Trophoblast cell (in vitro differentiated cells and primary cell): ENCODE measurements at regions not wholly inside any gene's neighbourhood (a gene's known extent, or its start where the extent isn't known, plus 50 kb on each side); places are given as distances from the start of the nearest gene placed in this dataset.
A peak's percentile ranks its signal among the peaks of the same experiment; 100 is the strongest.

Experiments used
- DNase-seq, 2 donors: peaks; one replicate each; pipeline ENCODE4 v3.0.0-alpha.2; 2016
- H2AFZ ChIP-seq: 2 replicates; pipeline ENCODE4 v1.6.1; 2013; ENCODE audit warnings: low read length, moderate library complexity, mild to moderate bottlenecking; ENCODE audit not compliant: insufficient read depth, poor library complexity
- H2AK5ac ChIP-seq: 2 replicates; pipeline ENCODE4 v1.6.1; 2013; ENCODE audit warnings: mild to moderate bottlenecking, low read length
- H2BK120ac ChIP-seq: 2 replicates; pipeline ENCODE4 v1.6.1; 2013; ENCODE audit warnings: low read length, mild to moderate bottlenecking, moderate library complexity; ENCODE audit not compliant: insufficient read depth, poor library complexity
- H2BK12ac ChIP-seq: 2 replicates; pipeline ENCODE4 v1.6.1; 2013; ENCODE audit warnings: mild to moderate bottlenecking, low read length, moderate library complexity
- H2BK5ac ChIP-seq: 2 replicates; pipeline ENCODE4 v1.6.1; 2013; ENCODE audit warnings: low read length, low read depth, moderate library complexity, mild to moderate bottlenecking; ENCODE audit not compliant: poor library complexity
- H3K14ac ChIP-seq: 2 replicates; pipeline ENCODE4 v1.6.1; 2013; ENCODE audit warnings: mild to moderate bottlenecking, low read length
- H3K18ac ChIP-seq: 2 replicates; pipeline ENCODE4 v1.6.1; 2013; ENCODE audit warnings: mild to moderate bottlenecking, low read length
- H3K23ac ChIP-seq: 2 replicates; pipeline ENCODE4 v1.6.1; 2013; ENCODE audit warnings: low read length
- H3K27ac ChIP-seq: 2 replicates; pipeline ENCODE4 v1.5.1; 2013; ENCODE audit warnings: low read depth, mild to moderate bottlenecking, inconsistent platforms, low read length, moderate library complexity
- H3K27me3 ChIP-seq: 2 replicates; pipeline ENCODE4 v1.6.1; 2013; ENCODE audit warnings: inconsistent platforms, mild to moderate bottlenecking, low read length, moderate library complexity; ENCODE audit not compliant: insufficient read depth
- H3K36me3 ChIP-seq, 2 experiments: 1 replicate in 1 of 2; 2 replicates in 1 of 2; pipeline ENCODE4 v1.6.1; 2013; ENCODE audit warnings: low read length in 2 of 2, mild to moderate bottlenecking in 2 of 2, moderate library complexity in 1 of 2; ENCODE audit not compliant: insufficient read depth in 2 of 2, control insufficient read depth in 1 of 2
- H3K4ac ChIP-seq: 2 replicates; pipeline ENCODE4 v1.6.1; 2013; ENCODE audit warnings: low read depth, mild to moderate bottlenecking, low read length, moderate library complexity
- H3K4me1 ChIP-seq, 2 experiments: 1 replicate in 1 of 2; 2 replicates in 1 of 2; pipeline ENCODE4 v1.6.1; 2013; ENCODE audit warnings: low read length in 2 of 2, mild to moderate bottlenecking in 2 of 2, moderate library complexity in 1 of 2; ENCODE audit not compliant: insufficient read depth in 2 of 2, control insufficient read depth in 1 of 2
- H3K4me2 ChIP-seq: 2 replicates; pipeline ENCODE4 v1.6.1; 2013; ENCODE audit warnings: inconsistent platforms, mild to moderate bottlenecking, low read length, moderate library complexity
- H3K4me3 ChIP-seq: 2 replicates; pipeline ENCODE4 v1.5.1; 2013; ENCODE audit warnings: mild to moderate bottlenecking, low read depth, low read length, inconsistent platforms
- H3K79me1 ChIP-seq: one replicate; pipeline ENCODE4 v1.6.1; 2013; ENCODE audit warnings: low read length
- H3K79me2 ChIP-seq: 2 replicates; pipeline ENCODE4 v1.6.1; 2013; ENCODE audit warnings: low read length, mild to moderate bottlenecking; ENCODE audit not compliant: control insufficient read depth, insufficient read depth, poor library complexity
- H3K9ac ChIP-seq: 2 replicates; pipeline ENCODE4 v1.6.1; 2013; ENCODE audit warnings: mild to moderate bottlenecking, low read length
- H3K9me3 ChIP-seq: 2 replicates; pipeline ENCODE4 v1.6.1; 2013; ENCODE audit warnings: low read depth, mild to moderate bottlenecking, control low read depth, inconsistent platforms, low read length; ENCODE audit not compliant: insufficient read depth
- H4K12ac ChIP-seq: 2 replicates; pipeline ENCODE4 v1.6.1; 2013; ENCODE audit warnings: low read depth, mild to moderate bottlenecking, low read length, moderate library complexity
- H4K8ac ChIP-seq: 2 replicates; pipeline ENCODE4 v1.6.1; 2013; ENCODE audit warnings: low read depth, mild to moderate bottlenecking, low read length, moderate library complexity
- H4K91ac ChIP-seq: one replicate; pipeline ENCODE4 v1.6.1; 2013; ENCODE audit warnings: low read depth, mild to moderate bottlenecking, low read length, moderate library complexity
- WGBS: extraction: QIAGEN DNeasy Blood & Tissue Kit; methylation state at CpG from one replicate; pipeline ENCODE4 v1.1.7; 2013; ENCODE audit warnings: missing lambda C conversion rate; ENCODE audit not compliant: insufficient read length, insufficient coverage; ENCODE audit errors: extremely low coverage; 5-methylcytosine and 5-hydroxymethylcytosine counted together

DNA sequence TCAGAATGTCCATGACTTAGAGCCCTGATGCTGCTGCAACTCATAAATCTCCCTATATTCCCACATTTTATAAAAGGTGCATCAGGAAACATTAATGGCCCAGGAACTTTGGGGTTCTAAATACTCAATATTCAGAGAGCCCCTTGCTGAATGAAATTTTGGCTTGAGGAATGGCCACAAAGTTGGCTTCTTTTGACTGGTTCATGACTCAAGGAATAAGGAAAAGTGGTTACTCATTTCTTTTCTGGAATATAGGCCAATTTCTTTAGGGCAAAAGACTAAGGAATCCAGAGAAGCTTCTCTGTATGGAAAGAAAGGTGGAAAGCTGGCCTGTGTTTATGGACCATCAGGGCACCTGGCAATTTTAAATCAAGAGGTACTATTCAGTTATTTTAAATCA is 308.9 kb upstream of the NT5C1B start:
- H3K27me3 ChIP-seq, result no peaks in the 10 kb centered on the region
- no peak overlapping the region for H3K14ac ChIP-seq

GRCh38 chr2:18896125-18896764 is 306.9 kb upstream of the NT5C1B start:
- Histone ChIP-seq H4K91ac (no peak overlapping the region), H3K4ac (no peak overlapping the region), H3K79me1 (no peaks in the 10 kb centered on the region), H3K27me3 (no peaks in the 10 kb centered on the region), H2AFZ (no peak overlapping the region), H3K18ac (no peak overlapping the region), H2AK5ac (no peak overlapping the region), H3K79me2 (no peaks in the 10 kb centered on the region), H3K23ac (no peak overlapping the region), H2BK12ac (no peak overlapping the region), H3K4me2 (no peak overlapping the region), H3K27ac (no peak overlapping the region), H3K4me3 (no peak overlapping the region), H4K12ac (no peak overlapping the region), H4K8ac (no peak overlapping the region), H3K4me1 (no peaks in the 10 kb centered on the region), H3K9ac (no peak overlapping the region), H3K9me3 (no peaks in the 10 kb centered on the region), H2BK5ac (no peak overlapping the region), H2BK120ac (no peak overlapping the region), H3K14ac (no peak overlapping the region), H3K36me3 (no peaks in the 10 kb centered on the region)
- WGBS, result no CpG with 5 or more reads among the region's 2 CpGs
- DNase-seq, result peak in 1 of 2 donors; percentile 25

More for the DNA sequence above, 308.9 kb upstream of the NT5C1B start:
- no peak overlapping the region for H2AFZ ChIP-seq
- H3K27ac ChIP-seq, result no peak overlapping the region
- no peak overlapping the region for H2BK12ac ChIP-seq
- H4K8ac ChIP-seq, result no peak overlapping the region
- no peaks in the 10 kb centered on the region for H3K36me3 ChIP-seq
- H3K79me2 ChIP-seq, result no peaks in the 10 kb centered on the region
- H2BK120ac ChIP-seq, result no peak overlapping the region
- H3K9ac ChIP-seq, result no peak overlapping the region
- no peak overlapping the region for H4K12ac ChIP-seq
- DNase-seq, result no peak
- H3K4me2 ChIP-seq, result no peak overlapping the region
- no peak overlapping the region for H3K4me3 ChIP-seq
- H3K23ac ChIP-seq, result no peak overlapping the region
- H4K91ac ChIP-seq, result no peak overlapping the region
- no peak overlapping the region for H3K18ac ChIP-seq
- H2BK5ac ChIP-seq, result no peak overlapping the region
- H3K79me1 ChIP-seq, result no peaks in the 10 kb centered on the region
- H3K4me1 ChIP-seq, result no peaks in the 10 kb centered on the region
- H3K9me3 ChIP-seq, result no peaks in the 10 kb centered on the region
- H3K4ac ChIP-seq, result no peak overlapping the region
- no peak overlapping the region for H2AK5ac ChIP-seq

DNA sequence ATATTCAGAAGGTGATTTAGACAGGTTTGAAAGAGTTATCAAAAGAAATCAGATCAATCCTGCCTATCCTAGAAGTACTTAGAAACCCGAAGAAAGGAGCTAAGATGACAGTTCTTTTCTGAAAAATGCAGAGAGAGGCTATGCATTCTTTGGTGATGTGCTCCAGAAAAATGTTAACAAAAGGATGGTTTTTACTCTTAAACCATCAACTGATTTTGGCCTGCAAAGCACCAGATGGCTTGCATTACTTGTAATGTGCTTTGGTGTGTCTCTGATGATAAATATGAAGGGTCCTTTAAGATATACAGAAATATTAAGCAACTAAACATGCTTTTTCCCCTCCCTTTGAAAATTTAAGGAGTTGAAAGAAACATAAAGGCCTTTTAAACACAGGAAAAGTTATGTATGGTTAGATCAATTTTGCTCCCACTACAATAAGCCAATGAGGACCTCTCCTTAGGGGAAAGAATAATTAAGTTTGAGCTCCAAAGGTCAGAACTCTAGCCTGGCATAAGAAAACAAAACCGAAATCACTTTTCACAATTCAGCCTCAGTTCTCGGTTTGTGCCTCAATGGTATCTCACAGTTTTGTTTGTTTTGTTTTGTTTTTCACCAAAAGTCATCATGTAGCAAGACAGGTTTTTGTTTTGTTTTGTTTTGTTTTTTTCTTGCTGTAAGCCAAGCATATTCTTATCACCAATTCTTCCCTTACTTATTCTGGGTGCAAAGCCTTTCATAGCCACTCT is 302.4 kb upstream of the NT5C1B start:
- no peak overlapping the region for H2BK120ac ChIP-seq
- no peak overlapping the region for H2AK5ac ChIP-seq
- H4K8ac ChIP-seq, result no peak overlapping the region
- H3K18ac ChIP-seq, result no peak overlapping the region
- no peak overlapping the region for H4K12ac ChIP-seq
- no peaks in the 10 kb centered on the region for H3K9me3 ChIP-seq
- H2AFZ ChIP-seq, result no peak overlapping the region
- H3K4me3 ChIP-seq, result no peak overlapping the region
- H2BK5ac ChIP-seq, result no peak overlapping the region
- no peak for DNase-seq
- no peak overlapping the region for H3K23ac ChIP-seq
- no peaks in the 10 kb centered on the region for H3K27me3 ChIP-seq
- no peaks in the 10 kb centered on the region for H3K4me1 ChIP-seq
- no peak overlapping the region for H3K27ac ChIP-seq
- no peak overlapping the region for H3K4ac ChIP-seq
- WGBS, result no CpG with 5 or more reads among the region's 3 CpGs
- H3K4me2 ChIP-seq, result no peak overlapping the region
- no peak overlapping the region for H3K14ac ChIP-seq
- H3K9ac ChIP-seq, result no peak overlapping the region
- no peak overlapping the region for H2BK12ac ChIP-seq
- no peaks in the 10 kb centered on the region for H3K79me1 ChIP-seq
- H3K36me3 ChIP-seq, result no peaks in the 10 kb centered on the region
- H4K91ac ChIP-seq, result no peak overlapping the region
- H3K79me2 ChIP-seq, result no peaks in the 10 kb centered on the region

DNA sequence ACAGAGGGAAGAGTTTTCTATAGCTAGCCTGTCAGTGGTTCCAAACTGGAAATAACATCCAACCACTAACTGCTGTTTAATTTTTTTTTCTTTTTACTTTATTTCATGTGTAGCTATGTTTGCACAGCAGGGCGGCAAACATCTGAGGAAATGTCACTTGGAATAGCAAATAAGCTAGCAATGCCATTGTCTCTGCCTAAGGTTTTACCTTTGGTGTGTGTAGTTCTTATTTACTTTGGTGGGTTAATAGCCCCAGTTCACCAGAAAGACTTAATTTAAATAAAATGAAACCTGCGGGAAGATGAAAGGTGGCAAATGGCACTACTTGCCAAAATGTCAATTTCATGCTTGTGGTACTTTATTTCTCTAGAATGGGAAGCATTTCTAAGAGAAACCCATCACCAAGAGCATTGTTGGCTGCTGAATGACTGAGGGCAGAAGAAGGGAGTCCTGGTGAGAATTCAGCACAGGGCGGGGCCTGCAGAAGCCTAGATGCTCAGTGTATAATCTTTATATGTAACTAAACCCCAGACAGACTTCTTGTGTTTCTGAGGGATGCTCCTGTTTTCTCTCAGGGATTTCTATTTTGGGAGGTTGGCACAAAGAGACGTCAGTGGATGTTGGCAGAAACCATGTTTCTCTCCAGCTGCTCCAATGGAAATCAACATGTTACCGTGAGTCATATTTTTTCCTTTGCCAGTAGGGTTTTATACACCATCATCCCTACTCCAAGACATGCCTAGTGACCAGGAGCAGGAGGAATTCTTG is 300.4 kb upstream of the NT5C1B start:
- no peak overlapping the region for H3K4ac ChIP-seq
- no peak overlapping the region for H2BK12ac ChIP-seq
- H3K9me3 ChIP-seq, result no peaks in the 10 kb centered on the region
- no peaks in the 10 kb centered on the region for H3K79me1 ChIP-seq
- H3K36me3 ChIP-seq, result no peaks in the 10 kb centered on the region
- H3K27ac ChIP-seq, result no peak overlapping the region
- no peak for DNase-seq
- H3K9ac ChIP-seq, result no peak overlapping the region
- no peaks in the 10 kb centered on the region for H3K4me1 ChIP-seq
- no peak overlapping the region for H3K14ac ChIP-seq
- H2AK5ac ChIP-seq, result no peak overlapping the region
- no CpG with 5 or more reads among the region's 5 CpGs for WGBS
- no peak overlapping the region for H4K8ac ChIP-seq
- H4K91ac ChIP-seq, result no peak overlapping the region
- H3K4me3 ChIP-seq, result no peak overlapping the region
- H3K4me2 ChIP-seq, result no peak overlapping the region
- no peak overlapping the region for H4K12ac ChIP-seq
- H2BK5ac ChIP-seq, result no peak overlapping the region
- H3K79me2 ChIP-seq, result no peaks in the 10 kb centered on the region
- H3K27me3 ChIP-seq, result no peaks in the 10 kb centered on the region
- no peak overlapping the region for H3K23ac ChIP-seq
- no peak overlapping the region for H2AFZ ChIP-seq
- H3K18ac ChIP-seq, result no peak overlapping the region
- no peak overlapping the region for H2BK120ac ChIP-seq
